PC-9 (cell line): ENCODE measurements at regions not wholly inside any gene's neighbourhood (a gene's known extent, or its start where the extent isn't known, plus 50 kb on each side); places are given as distances from the start of the nearest gene placed in this dataset.

Experiments
- EZH2 ChIP-seq: fragments of 200-600 bp; sonication (generic); IDR thresholded peaks from 2 replicates; pipeline ENCODE4 v1.8.0; 2017; ENCODE audit warnings: antibody characterized with exemption, low read depth
- TF ChIP-seq, protein P1 (sequence below): fragments of 200-600 bp; sonication (generic); conservative IDR thresholded peaks from 2 replicates; pipeline ENCODE4 v1.6.1; 2017; ENCODE audit warnings: mixed run types, antibody characterized with exemption, mild to moderate bottlenecking, moderate library complexity

DNA sequence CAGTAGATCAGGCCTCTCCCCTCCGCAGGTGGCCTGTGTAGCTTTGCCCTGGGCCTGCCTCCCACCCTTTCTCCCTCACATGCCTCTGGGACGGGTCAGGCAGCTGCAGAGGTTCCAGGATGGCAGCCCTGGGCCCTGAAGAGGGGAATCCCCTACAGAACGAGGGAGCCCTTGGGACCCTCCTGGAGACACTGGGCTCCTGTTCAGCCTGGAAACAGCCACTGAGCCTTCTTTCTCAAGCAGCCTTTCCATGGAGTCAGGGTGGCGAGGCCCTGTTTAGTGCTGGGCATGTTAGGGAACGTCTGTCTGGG, 720.9 kb downstream of the BRD1 start:
- TF ChIP-seq, protein P1, sequence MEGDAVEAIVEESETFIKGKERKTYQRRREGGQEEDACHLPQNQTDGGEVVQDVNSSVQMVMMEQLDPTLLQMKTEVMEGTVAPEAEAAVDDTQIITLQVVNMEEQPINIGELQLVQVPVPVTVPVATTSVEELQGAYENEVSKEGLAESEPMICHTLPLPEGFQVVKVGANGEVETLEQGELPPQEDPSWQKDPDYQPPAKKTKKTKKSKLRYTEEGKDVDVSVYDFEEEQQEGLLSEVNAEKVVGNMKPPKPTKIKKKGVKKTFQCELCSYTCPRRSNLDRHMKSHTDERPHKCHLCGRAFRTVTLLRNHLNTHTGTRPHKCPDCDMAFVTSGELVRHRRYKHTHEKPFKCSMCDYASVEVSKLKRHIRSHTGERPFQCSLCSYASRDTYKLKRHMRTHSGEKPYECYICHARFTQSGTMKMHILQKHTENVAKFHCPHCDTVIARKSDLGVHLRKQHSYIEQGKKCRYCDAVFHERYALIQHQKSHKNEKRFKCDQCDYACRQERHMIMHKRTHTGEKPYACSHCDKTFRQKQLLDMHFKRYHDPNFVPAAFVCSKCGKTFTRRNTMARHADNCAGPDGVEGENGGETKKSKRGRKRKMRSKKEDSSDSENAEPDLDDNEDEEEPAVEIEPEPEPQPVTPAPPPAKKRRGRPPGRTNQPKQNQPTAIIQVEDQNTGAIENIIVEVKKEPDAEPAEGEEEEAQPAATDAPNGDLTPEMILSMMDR = no peak
- no peak for TF ChIP-seq EZH2
